GM12878 (cell line): ENCODE measurements at regions not wholly inside any gene's neighbourhood (a gene's known extent, or its start where the extent isn't known, plus 50 kb on each side); places are given as distances from the start of the nearest gene placed in this dataset.

ENCODE experiments used
- ATAC-seq: fragments of 200-7000 bp; cut with Tn5 transposase; 3 replicates; pipeline ENCODE4 v1.9.1; 2020; ENCODE audit warnings: mild to moderate bottlenecking, moderate library complexity
- BruUV-seq: library from RNA; stranded (reverse); fragments of 400-500 nt; replicated peaks from 2 replicates; lab custom pipeline; 2021; lab: Mats Ljungman, UMichigan
- CTCF ChIA-PET: fragments of 300-600 bp; sonication (Branson Sonifier 250); formaldehyde crosslinking; extraction: SDS; loops from one replicate; lab custom pipeline; 2021; ENCODE audit warnings: inconsistent platforms; lab: Yijun Ruan, JAX
- POLR2A ChIA-PET: fragments of 350-600 bp; formaldehyde crosslinking; extraction: SDS; loops from one replicate; lab custom pipeline; 2021; ENCODE audit warnings: inconsistent platforms; lab: Charles Lee
- RAD21 ChIA-PET: fragments of 300-600 bp; sonication (Branson Sonifier 250); formaldehyde crosslinking; loops from one replicate; lab custom pipeline; 2023; ENCODE audit warnings: antibody characterized with exemption; ENCODE audit not compliant: unreplicated experiment; lab: Charles Lee
- SMC1A ChIA-PET: fragments of 300-600 bp; sonication (Branson Sonifier 250); formaldehyde crosslinking; loops from one replicate; lab custom pipeline; 2023; ENCODE audit not compliant: unreplicated experiment, uncharacterized antibody; lab: Charles Lee
- DNase-seq: peaks from one replicate; pipeline ENCODE4 v3.0.0-alpha.2; 2011; ENCODE audit warnings: low read depth, low spot score
- FAIRE-seq: peaks from 3 replicates; lab custom pipeline; 2011; peaks lifted over from hg19 to GRCh38; lab: Jason Lieb, UNC
- H2AFZ ChIP-seq: 2 replicates; pipeline ENCODE4 v1.6.0; 2011; ENCODE audit warnings: low read depth, low read length, control low read depth; ENCODE audit not compliant: control insufficient read depth
- H3K27ac ChIP-seq: 2 replicates; pipeline ENCODE4 v1.5.1; 2011; ENCODE audit warnings: control low read depth; ENCODE audit not compliant: control insufficient read depth, insufficient read depth
- H3K27me3 ChIP-seq, 2 experiments: replicated peaks in 1 of 2; 2 replicates each; pipeline versions ENCODE4 v1.6.0 to v1.6.1; 2011; ENCODE audit warnings: low read length in 1 of 2; ENCODE audit not compliant: control insufficient read depth in 2 of 2, insufficient read depth in 2 of 2
- H3K36me3 ChIP-seq, 2 experiments: 2 replicates each; pipeline ENCODE4 v1.5.1; 2011; ENCODE audit warnings: low read length in 1 of 2; ENCODE audit not compliant: control insufficient read depth in 2 of 2, insufficient read depth in 2 of 2
- H3K4me1 ChIP-seq: 2 replicates; pipeline ENCODE4 v1.6.1; 2011; ENCODE audit warnings: mild to moderate bottlenecking, low read length, moderate library complexity, mixed read lengths; ENCODE audit not compliant: control insufficient read depth, insufficient read depth
- H3K4me2 ChIP-seq: 2 replicates; pipeline ENCODE4 v1.6.0; 2011; ENCODE audit warnings: control low read depth; ENCODE audit not compliant: control insufficient read depth, insufficient read depth
- H3K4me3 ChIP-seq: fragments of 200-600 bp; sonication (generic); 2 replicates; pipeline ENCODE4 v1.5.1; 2016
- H3K79me2 ChIP-seq: 2 replicates; pipeline ENCODE4 v1.6.0; 2011; ENCODE audit warnings: low read length; ENCODE audit not compliant: control insufficient read depth, insufficient read depth
- H3K9ac ChIP-seq: 2 replicates; pipeline ENCODE4 v1.8.0; 2011; ENCODE audit warnings: low read length, control low read depth, mixed read lengths; ENCODE audit not compliant: control insufficient read depth, insufficient read depth
- H3K9me3 ChIP-seq: replicated peaks from 3 replicates; pipeline ENCODE4 v1.5.1; 2011; ENCODE audit warnings: mild to moderate bottlenecking, low read length; ENCODE audit not compliant: control insufficient read depth, insufficient read depth
- H4K20me1 ChIP-seq: 2 replicates; pipeline ENCODE4 v1.6.0; 2011; ENCODE audit not compliant: control insufficient read depth, insufficient read depth
- BACH1 ChIP-seq: fragments of 450-650 bp; IDR thresholded peaks from 2 replicates; pipeline ENCODE4 v1.6.1; 2017; ENCODE audit warnings: mild to moderate bottlenecking, borderline replicate concordance
- CEBPB ChIP-seq, 2 experiments: fragments of 150-350 bp in 1 of 2; IDR thresholded peaks; 2 replicates each; pipeline ENCODE4 v1.6.1; 2012 to 2014; ENCODE audit warnings: low read depth in 2 of 2, low read length in 2 of 2, borderline replicate concordance in 1 of 2, inconsistent platforms in 1 of 2
- MTA2 ChIP-seq: fragments of 450-650 bp; IDR thresholded peaks from 2 replicates; pipeline ENCODE4 v1.6.1; 2016; ENCODE audit warnings: low read depth, mild to moderate bottlenecking, moderate library complexity
- NFIC ChIP-seq: IDR thresholded peaks from 2 replicates; pipeline ENCODE4 v1.6.1; 2012; ENCODE audit warnings: low read depth, mild to moderate bottlenecking, inconsistent platforms, low read length, moderate library complexity
- NFYB ChIP-seq: IDR thresholded peaks from 2 replicates; pipeline ENCODE4 v1.6.1; 2011; ENCODE audit warnings: low read depth, mild to moderate bottlenecking, low read length, improper control_type of control experiment, moderate library complexity; ENCODE audit not compliant: insufficient read depth
- SMAD5 ChIP-seq: IDR thresholded peaks from 2 replicates; pipeline ENCODE4 v1.6.1; 2016; ENCODE audit warnings: antibody characterized with exemption, low read depth
- SMC3 ChIP-seq: IDR thresholded peaks from 2 replicates; pipeline ENCODE4 v1.6.1; 2011; ENCODE audit warnings: low read length, improper control_type of control experiment, borderline replicate concordance
- TCF12 ChIP-seq: IDR thresholded peaks from 2 replicates; pipeline ENCODE4 v1.6.1; 2011; ENCODE audit warnings: low read depth, mild to moderate bottlenecking, low read length
- ZBED1 ChIP-seq: IDR thresholded peaks from 2 replicates; pipeline ENCODE4 v1.6.1; 2016; ENCODE audit warnings: borderline replicate concordance
- ZNF207 ChIP-seq: fragments of 450-650 bp; IDR thresholded peaks from 2 replicates; pipeline ENCODE4 v1.6.1; 2014; ENCODE audit warnings: antibody characterized with exemption, mild to moderate bottlenecking, borderline replicate concordance
- WGBS: methylation state at CpG from one replicate; pipeline ENCODE4 v1.1.6; 2016; ENCODE audit warnings: low lambda C conversion rate; ENCODE audit not compliant: insufficient replicate concordance, insufficient coverage; ENCODE audit errors: missing lambda C conversion rate; 5-methylcytosine and 5-hydroxymethylcytosine counted together
- in situ Hi-C: fragments of 300-500 bp; cut with MboI; formaldehyde crosslinking; loops from 9 replicates; pipeline ENCODE4 v1.14.3; 2018; ENCODE audit warnings: mixed read lengths
- intact Hi-C: fragments of 100-400 bp; cut with micrococcal nuclease; formaldehyde crosslinking; loops from one replicate; pipeline ENCODE4 v1.14.2; 2022; ENCODE audit not compliant: unreplicated experiment
- TF ChIP-seq, protein P1 (sequence below): fragments of 450-650 bp; conservative IDR thresholded peaks from 2 replicates; pipeline ENCODE4 v1.6.1; 2017; ENCODE audit warnings: mild to moderate bottlenecking, moderate library complexity

DNA sequence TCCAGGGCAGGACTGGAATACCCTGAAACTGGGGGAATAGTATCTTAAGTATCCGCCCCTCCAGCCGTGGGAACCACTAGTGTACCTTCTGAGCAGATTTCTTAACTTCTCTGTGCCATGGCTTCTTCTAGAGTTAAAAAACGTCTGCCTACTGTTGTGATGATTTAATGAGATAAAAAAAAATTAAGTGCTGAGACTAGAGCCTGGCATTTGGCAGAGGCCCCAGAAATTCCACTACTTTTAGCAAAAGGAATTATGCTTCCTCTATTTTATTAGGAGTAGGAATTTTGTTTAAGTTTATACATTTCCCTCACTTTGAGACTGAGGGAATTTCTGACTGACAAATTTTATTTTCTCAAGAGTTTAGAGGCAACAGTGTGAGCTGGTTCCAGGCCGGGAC lies 371.2 kb upstream of the B3GAT1 start (continued):
- TF ChIP-seq, protein P1, sequence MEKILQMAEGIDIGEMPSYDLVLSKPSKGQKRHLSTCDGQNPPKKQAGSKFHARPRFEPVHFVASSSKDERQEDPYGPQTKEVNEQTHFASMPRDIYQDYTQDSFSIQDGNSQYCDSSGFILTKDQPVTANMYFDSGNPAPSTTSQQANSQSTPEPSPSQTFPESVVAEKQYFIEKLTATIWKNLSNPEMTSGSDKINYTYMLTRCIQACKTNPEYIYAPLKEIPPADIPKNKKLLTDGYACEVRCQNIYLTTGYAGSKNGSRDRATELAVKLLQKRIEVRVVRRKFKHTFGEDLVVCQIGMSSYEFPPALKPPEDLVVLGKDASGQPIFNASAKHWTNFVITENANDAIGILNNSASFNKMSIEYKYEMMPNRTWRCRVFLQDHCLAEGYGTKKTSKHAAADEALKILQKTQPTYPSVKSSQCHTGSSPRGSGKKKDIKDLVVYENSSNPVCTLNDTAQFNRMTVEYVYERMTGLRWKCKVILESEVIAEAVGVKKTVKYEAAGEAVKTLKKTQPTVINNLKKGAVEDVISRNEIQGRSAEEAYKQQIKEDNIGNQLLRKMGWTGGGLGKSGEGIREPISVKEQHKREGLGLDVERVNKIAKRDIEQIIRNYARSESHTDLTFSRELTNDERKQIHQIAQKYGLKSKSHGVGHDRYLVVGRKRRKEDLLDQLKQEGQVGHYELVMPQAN: no peak

DNA sequence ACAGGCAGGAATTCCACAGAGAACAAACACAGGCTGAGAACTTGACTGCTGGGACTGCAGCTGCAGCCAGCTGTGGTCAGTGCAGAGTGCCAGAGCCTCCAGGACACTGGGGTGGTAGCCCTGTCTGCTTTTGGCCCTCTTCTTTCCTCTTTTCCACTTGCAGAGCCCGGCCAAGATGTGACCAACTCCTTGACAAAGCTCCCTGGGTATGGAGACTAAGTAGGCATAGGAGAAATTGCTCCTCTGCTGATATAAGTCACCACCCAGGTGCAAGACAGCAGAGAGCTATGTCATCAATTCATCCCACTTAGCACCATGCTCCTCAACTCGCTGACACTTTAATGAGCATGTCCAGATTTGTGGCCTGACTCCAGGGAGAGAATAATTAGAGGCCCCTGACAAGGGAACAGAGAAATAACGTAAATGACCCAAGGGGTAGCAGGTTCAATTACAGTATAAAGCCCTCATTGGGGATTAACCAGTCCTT lies 369.4 kb upstream of the B3GAT1 start:
- WGBS: 0% methylated on average over 3 of the region's 3 CpGs
- no peak for ATAC-seq
- DNase-seq: no peak
- no peaks in the 10 kb centered on the region for H3K4me1 ChIP-seq
- SMC1A ChIA-PET: no interaction called here
- H2AFZ ChIP-seq: no peak overlapping the region
- H3K79me2 ChIP-seq: no peaks in the 10 kb centered on the region
- in situ Hi-C loops: no loop called here
- H3K27me3 ChIP-seq: no peaks in the 10 kb centered on the region; a peak in 1 of 4 replicates
- no peaks in the 10 kb centered on the region for H4K20me1 ChIP-seq
- no peak overlapping the region for H3K4me2 ChIP-seq
- intact Hi-C loops: no loop called here
- H3K4me3 ChIP-seq: no peak overlapping the region
- no peak overlapping the region for H3K27ac ChIP-seq
- POLR2A ChIA-PET: no interaction called here
- no peaks in the 10 kb centered on the region for H3K36me3 ChIP-seq
- CTCF ChIA-PET: no interaction called here
- no peak for FAIRE-seq
- RAD21 ChIA-PET: no interaction called here
- no peak overlapping the region for H3K9ac ChIP-seq
- TF ChIP-seq TCF12: no peak
- H3K9me3 ChIP-seq: no peaks in the 10 kb centered on the region
- BruUV-seq: no TSS peak

DNA sequence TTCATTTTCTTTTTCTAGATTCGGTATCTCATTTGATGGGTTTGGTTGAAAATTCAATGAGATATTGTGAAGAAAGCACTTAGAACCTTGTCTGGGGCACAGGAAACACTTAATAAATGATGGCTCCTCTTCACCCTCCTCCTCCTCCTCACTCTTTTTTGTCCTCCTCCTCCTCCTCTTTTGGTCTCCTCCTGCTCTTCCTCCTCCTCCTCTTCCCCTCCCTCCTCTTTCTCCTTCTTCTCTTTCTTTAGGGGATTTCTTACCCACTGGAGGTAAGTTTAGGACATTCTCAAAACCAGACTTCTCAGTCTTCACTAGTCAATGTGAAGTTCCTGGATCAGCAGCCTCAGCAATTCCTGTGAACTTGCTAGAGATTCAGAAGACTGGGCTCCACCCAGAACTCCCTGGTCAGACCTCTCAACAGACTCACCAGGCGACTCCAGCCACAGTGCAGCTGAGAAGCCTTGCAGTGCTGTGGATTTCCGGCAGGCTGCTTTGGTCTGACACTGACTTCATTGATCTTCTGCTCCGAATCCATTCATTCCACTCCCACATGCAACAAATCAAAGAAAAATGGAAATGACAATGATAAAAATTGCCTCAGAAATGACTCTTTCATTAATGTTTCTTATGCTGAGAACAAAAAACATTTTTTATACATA lies 368.6 kb upstream of the B3GAT1 start:
- BruUV-seq: no TSS peak
- H4K20me1 ChIP-seq: no peaks in the 10 kb centered on the region
- TF ChIP-seq ZNF207: no peak
- no peak for TF ChIP-seq NFIC
- no peak for TF ChIP-seq SMAD5
- TF ChIP-seq NFYB: no peak
- TF ChIP-seq, protein P1: no peak
- no peak for TF ChIP-seq MTA2
- TF ChIP-seq ZBED1: no peak
- no peak for TF ChIP-seq BACH1
- TF ChIP-seq SMC3: no peak
- TF ChIP-seq CEBPB (IDR thresholded peaks at IDR 0.05; ENCODE audit: borderline replicate concordance in 1 of 2, low read depth in 2 of 2, low read length in 2 of 2): no peak

More for the DNA sequence above, 368.6 kb upstream of the B3GAT1 start:
- Histone ChIP-seq H3K79me2 (no peaks in the 10 kb centered on the region), H2AFZ (no peak overlapping the region), H3K27me3 (no peaks in the 10 kb centered on the region; a peak in 1 of 4 replicates), H3K36me3 (no peaks in the 10 kb centered on the region), H3K4me3 (no peak overlapping the region), H3K4me1 (no peaks in the 10 kb centered on the region), H3K9me3 (no peaks in the 10 kb centered on the region), H3K27ac (no peak overlapping the region), H3K9ac (no peak overlapping the region), H3K4me2 (no peak overlapping the region)
- ATAC-seq: no peak
- WGBS: 14% methylated on average over 4 of the region's 4 CpGs
- POLR2A ChIA-PET: no interaction called here
- FAIRE-seq: no peak
- CTCF ChIA-PET: no interaction called here
- in situ Hi-C loops: no loop called here
- SMC1A ChIA-PET: no interaction called here
- RAD21 ChIA-PET: no interaction called here
- DNase-seq: no peak
- intact Hi-C loops: no loop called here
